NCI-H2081 (cell line): ENCODE measurements at regions not wholly inside any gene's neighbourhood (a gene's known extent, or its start where the extent isn't known, plus 50 kb on each side); places are given as distances from the start of the nearest gene placed in this dataset.
"Not testable (repeated sequence)": the region's sequence is repeated elsewhere in the genome, so short reads cannot be mapped to it uniquely, and the experiment has no call there.

ENCODE experiments used
- DNase-seq, 2 experiments: peaks; one replicate each; lab custom pipeline; 2025; lab: John Stamatoyannopoulos, UW

- DNase-seq, result no peak
These were observed 302.9 kb upstream of the MBL2 start for GRCh38 chr10:53075469-53075868.

GRCh38 chr10:53072144-53072543 is 299.6 kb upstream of the MBL2 start:
- DNase-seq, result no peak

GRCh38 chr10:53071505-53072125 is 299.0 kb upstream of the MBL2 start:
- peak in 1 of 2 experiments; percentile 12 for DNase-seq

- DNase-seq, result no peak
These were observed 296.4 kb upstream of the MBL2 start for GRCh38 chr10:53069013-53069412.

- DNase-seq, result no peak
These were observed 292.0 kb upstream of the MBL2 start for GRCh38 chr10:53064614-53065013.

- no peak for DNase-seq
These were observed 291.2 kb upstream of the MBL2 start for GRCh38 chr10:53063805-53064204.

GRCh38 chr10:53052521-53053164 is 280.1 kb upstream of the MBL2 start:
- DNase-seq, result no peak

- no peak for DNase-seq
These were observed 272.7 kb upstream of the MBL2 start for GRCh38 chr10:53045315-53045714.

GRCh38 chr10:53035823-53036222 is 263.2 kb upstream of the MBL2 start:
- DNase-seq, result not testable (repeated sequence)

- no peak for DNase-seq
These were observed 260.8 kb upstream of the MBL2 start for GRCh38 chr10:53033396-53033795.

GRCh38 chr10:53029872-53030849 is 257.6 kb upstream of the MBL2 start:
- not testable (repeated sequence) for DNase-seq

- DNase-seq, result no peak
These were observed 256.9 kb upstream of the MBL2 start for GRCh38 chr10:53029449-53029848.

- DNase-seq, result not testable (repeated sequence)
These were observed 253.2 kb upstream of the MBL2 start for GRCh38 chr10:53025765-53026164.

- DNase-seq, result no peak
These were observed 252.7 kb upstream of the MBL2 start for GRCh38 chr10:53025172-53025711.

GRCh38 chr10:53023411-53023810 is 250.8 kb upstream of the MBL2 start:
- no peak for DNase-seq

- DNase-seq, result no peak
These were observed 250.1 kb upstream of the MBL2 start for GRCh38 chr10:53022611-53023088.

- no peak for DNase-seq
These were observed 240.7 kb upstream of the MBL2 start for GRCh38 chr10:53013201-53013810.

GRCh38 chr10:53009961-53010907 is 237.7 kb upstream of the MBL2 start:
- DNase-seq, result peak in 1 of 2 experiments; percentile 67

GRCh38 chr10:53007527-53007842 is 234.9 kb upstream of the MBL2 start:
- no peak for DNase-seq

- DNase-seq, result no peak
These were observed 234.3 kb upstream of the MBL2 start for GRCh38 chr10:53006663-53007526.
